GM12891 (cell line): ENCODE measurements at regions not wholly inside any gene's neighbourhood (a gene's known extent, or its start where the extent isn't known, plus 50 kb on each side); places are given as distances from the start of the nearest gene placed in this dataset.

Experiments used
- DNase-seq: peaks from one replicate; pipeline ENCODE4 v3.0.0; 2011; ENCODE audit warnings: low spot score; ENCODE audit not compliant: insufficient read length
- FAIRE-seq: peaks from 2 replicates; lab custom pipeline; 2011; peaks lifted over from hg19 to GRCh38; lab: Jason Lieb, UNC
- PAX5 ChIP-seq: IDR thresholded peaks from 2 replicates; pipeline ENCODE4 v1.6.1; 2011; ENCODE audit warnings: low read length, moderate library complexity, mild to moderate bottlenecking; ENCODE audit not compliant: insufficient read depth, severe bottlenecking
- POLR2A ChIP-seq: IDR thresholded peaks from 2 replicates; pipeline ENCODE4 v1.6.1; 2011; ENCODE audit warnings: low read depth, low read length, control low read depth
- POLR2AphosphoS5 ChIP-seq: IDR thresholded peaks from 2 replicates; pipeline ENCODE4 v1.6.1; 2011; ENCODE audit warnings: low read depth, low read length, control low read depth
- POU2F2 ChIP-seq: IDR thresholded peaks from 2 replicates; pipeline ENCODE4 v1.6.1; 2011; ENCODE audit warnings: low read depth, mild to moderate bottlenecking, control low read depth, low read length, moderate library complexity
- SPI1 ChIP-seq: IDR thresholded peaks from 2 replicates; pipeline ENCODE4 v1.6.1; 2011; ENCODE audit warnings: low read depth, low read length, control low read depth
- TAF1 ChIP-seq: IDR thresholded peaks from 2 replicates; pipeline ENCODE4 v1.6.1; 2011; ENCODE audit warnings: low read depth, low read length, control low read depth

- no peak for FAIRE-seq
- TF ChIP-seq PAX5, result no peak
- TF ChIP-seq POLR2A, result no peak
- TF ChIP-seq POU2F2, result no peak
- TF ChIP-seq SPI1, result no peak
- TF ChIP-seq TAF1, result no peak
- no peak for TF ChIP-seq POLR2AphosphoS5
- DNase-seq, result no peak
These were observed 419.0 kb upstream of the FBXO33 start for GRCh38 chr14:39851202-39851601.

- TF ChIP-seq SPI1 (no peak), POLR2AphosphoS5 (no peak), PAX5 (no peak), POU2F2 (no peak), POLR2A (no peak), TAF1 (no peak)
- FAIRE-seq, result no peak
- DNase-seq, result no peak
These were observed 415.6 kb upstream of the FBXO33 start for GRCh38 chr14:39847852-39848251.

DNA sequence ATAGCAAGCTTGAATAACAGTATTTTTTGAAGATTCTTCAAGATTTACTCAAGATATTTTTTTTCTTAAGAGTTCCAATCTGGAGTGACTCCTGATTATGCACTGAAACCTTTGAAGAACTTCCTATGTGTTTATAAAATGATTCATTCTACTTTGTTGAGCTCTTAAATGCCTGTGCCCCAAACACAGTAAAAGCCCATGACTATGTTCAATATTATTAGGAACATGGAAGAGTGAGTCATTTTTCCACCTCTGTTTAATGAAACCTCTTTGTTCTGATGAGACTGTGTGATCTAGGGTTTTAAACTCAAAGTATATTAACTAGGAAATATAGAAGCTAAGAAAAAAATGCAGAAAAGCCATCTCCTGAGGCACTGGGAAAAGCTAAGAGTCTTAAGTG is 415.0 kb upstream of the FBXO33 start:
- FAIRE-seq (no peak), DNase-seq (no peak)
- TF ChIP-seq POLR2AphosphoS5 (no peak), SPI1 (no peak), TAF1 (no peak), POU2F2 (no peak), PAX5 (no peak), POLR2A (no peak)

- FAIRE-seq, result no peak
- no peak for DNase-seq
- TF ChIP-seq POLR2AphosphoS5, result no peak
- TF ChIP-seq PAX5, result no peak
- no peak for TF ChIP-seq POU2F2
- no peak for TF ChIP-seq TAF1
- TF ChIP-seq SPI1, result no peak
- TF ChIP-seq POLR2A, result no peak
These were observed 411.6 kb upstream of the FBXO33 start for GRCh38 chr14:39843881-39844280.

- DNase-seq, result no peak
- no peak for TF ChIP-seq POU2F2
- no peak for TF ChIP-seq TAF1
- no peak for TF ChIP-seq POLR2AphosphoS5
- no peak for TF ChIP-seq PAX5
- TF ChIP-seq SPI1, result no peak
- no peak for FAIRE-seq
These were observed 408.9 kb upstream of the FBXO33 start for GRCh38 chr14:39841088-39841487.

GRCh38 chr14:39827901-39828655 is 395.8 kb upstream of the FBXO33 start:
- DNase-seq (peak; percentile 18), FAIRE-seq (peak; percentile 63)
- no peak for TF ChIP-seq TAF1
- 0 out of 2 replicates have a peak, but pooled peaks have one; percentile 39 for TF ChIP-seq POU2F2

DNA sequence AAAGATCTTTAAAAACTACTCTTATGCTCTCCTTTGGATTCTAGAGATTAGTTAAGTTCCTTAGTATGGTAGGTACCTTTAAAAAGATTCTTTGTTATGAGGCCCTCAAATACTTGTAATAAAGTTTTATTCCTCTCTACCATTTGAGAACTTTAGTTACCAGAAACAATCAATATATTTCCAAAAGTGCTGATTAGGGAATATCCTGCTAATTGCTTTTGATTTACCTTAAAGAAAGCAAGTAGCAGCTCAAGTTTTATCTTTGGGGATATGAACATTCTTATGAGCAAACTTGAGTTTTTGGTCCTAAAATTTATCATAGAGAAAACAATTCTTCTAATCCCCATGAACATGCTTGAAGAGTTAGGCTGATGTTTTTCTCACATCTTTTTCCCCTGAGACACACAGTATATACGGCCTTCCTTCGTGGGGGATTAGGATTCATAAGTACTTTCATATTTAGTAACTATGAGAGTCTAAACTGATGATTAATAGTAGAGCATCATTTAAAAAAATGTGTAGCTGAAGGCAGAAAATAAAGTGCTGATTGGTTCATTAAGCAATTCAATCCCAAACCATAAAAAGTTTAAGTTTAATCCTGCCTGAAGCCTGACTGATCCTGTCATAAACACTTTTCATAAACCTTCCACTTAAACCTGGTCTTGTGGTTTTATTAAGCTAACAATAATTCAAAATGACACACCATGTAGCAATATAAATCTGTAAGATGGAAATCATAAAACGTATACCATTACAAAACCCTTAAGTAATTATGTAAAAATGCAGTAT is 380.5 kb upstream of the FBXO33 start:
- no peak for FAIRE-seq
- DNase-seq, result no peak
- no peak for TF ChIP-seq PAX5
- TF ChIP-seq SPI1, result no peak
- no peak for TF ChIP-seq POU2F2
- no peak for TF ChIP-seq TAF1
- TF ChIP-seq POLR2AphosphoS5, result no peak
- no peak for TF ChIP-seq POLR2A

DNA sequence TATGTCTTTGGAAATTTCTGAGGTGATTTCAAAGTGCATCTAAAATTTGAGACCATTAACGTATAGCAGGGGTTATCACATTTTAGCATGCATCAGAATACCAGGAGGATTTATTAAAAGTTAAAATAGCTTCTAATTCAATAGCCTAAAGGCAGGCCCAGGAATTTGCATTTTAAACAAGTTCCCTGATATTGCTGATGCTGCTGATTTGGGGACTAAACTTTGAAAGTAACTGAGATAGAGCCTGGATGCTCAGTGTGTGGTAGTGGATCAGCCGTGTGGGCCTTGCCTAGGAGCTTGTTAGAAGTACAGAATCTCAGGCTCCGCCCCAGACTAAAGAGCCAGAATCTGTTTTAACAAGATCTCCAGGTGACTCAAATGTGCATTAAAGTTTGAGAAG is 375.0 kb upstream of the FBXO33 start:
- no peak for FAIRE-seq
- TF ChIP-seq PAX5, result no peak
- no peak for TF ChIP-seq POLR2AphosphoS5
- no peak for TF ChIP-seq SPI1
- TF ChIP-seq TAF1, result no peak
- no peak for TF ChIP-seq POLR2A
- TF ChIP-seq POU2F2, result no peak
- no peak for DNase-seq

- TF ChIP-seq PAX5, result no peak
- no peak for TF ChIP-seq POLR2A
- TF ChIP-seq TAF1, result no peak
- no peak for TF ChIP-seq POLR2AphosphoS5
- no peak for TF ChIP-seq SPI1
- no peak for TF ChIP-seq POU2F2
- FAIRE-seq (no peak), DNase-seq (no peak)
These were observed 352.2 kb upstream of the FBXO33 start for GRCh38 chr14:39784461-39784860.

DNA sequence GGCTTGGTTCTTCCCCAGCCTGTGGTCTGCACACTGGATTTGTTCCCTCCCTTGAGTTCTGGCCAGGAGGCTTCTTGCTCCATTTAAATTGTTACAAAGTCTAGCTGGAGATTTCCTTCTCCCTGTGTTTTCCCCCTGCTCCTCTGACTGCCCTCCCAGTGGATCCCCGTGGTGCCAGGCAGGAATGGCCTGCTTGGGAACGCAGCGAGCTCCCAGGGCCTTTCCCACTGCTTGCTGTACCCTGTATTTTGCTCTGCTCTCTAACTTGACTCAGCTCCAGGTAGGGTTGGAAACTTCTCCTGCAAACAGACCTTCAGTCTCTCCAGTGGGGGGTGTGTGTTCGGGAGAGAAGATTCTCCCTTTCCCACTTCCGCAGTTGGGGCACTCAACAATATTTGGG is 349.2 kb upstream of the FBXO33 start:
- no peak for DNase-seq
- no peak for FAIRE-seq
- TF ChIP-seq POLR2A (no peak), SPI1 (no peak), TAF1 (no peak), POLR2AphosphoS5 (no peak), POU2F2 (no peak), PAX5 (no peak)
